NCI-H1930 (cell line): ENCODE measurements at regions not wholly inside any gene's neighbourhood (a gene's known extent, or its start where the extent isn't known, plus 50 kb on each side); places are given as distances from the start of the nearest gene placed in this dataset.
"Not testable (repeated sequence)": the region's sequence is repeated elsewhere in the genome, so short reads cannot be mapped to it uniquely, and the experiment has no call there.

Experiments
- DNase-seq, 2 experiments: peaks; one replicate each; lab custom pipeline; 2025; lab: John Stamatoyannopoulos, UW

GRCh38 chr10:52599551-52600200 lies 172.9 kb downstream of the MBL2 start:
- no peak for DNase-seq

GRCh38 chr10:52604131-52604530 lies 168.5 kb downstream of the MBL2 start:
- not testable (repeated sequence) for DNase-seq

- peak in 1 of 2 experiments; percentile 6 for DNase-seq
Observed at GRCh38 chr10:52609071-52609470, 163.5 kb downstream of the MBL2 start.

- DNase-seq, result no peak
Observed at GRCh38 chr10:52609626-52610240, 162.9 kb downstream of the MBL2 start.

GRCh38 chr10:52615331-52615730 lies 157.3 kb downstream of the MBL2 start:
- DNase-seq, result no peak

- DNase-seq, result no peak
Observed at GRCh38 chr10:52615756-52616394, 156.7 kb downstream of the MBL2 start.

- no peak for DNase-seq
Observed at GRCh38 chr10:52616395-52616764, 156.2 kb downstream of the MBL2 start.

GRCh38 chr10:52617346-52617745 lies 155.2 kb downstream of the MBL2 start:
- DNase-seq, result no peak

- DNase-seq, result no peak
Observed at GRCh38 chr10:52619052-52619451, 153.5 kb downstream of the MBL2 start.

- DNase-seq, result no peak
Observed at GRCh38 chr10:52621635-52622079, 150.9 kb downstream of the MBL2 start.

GRCh38 chr10:52623761-52624160 lies 148.8 kb downstream of the MBL2 start:
- DNase-seq, result no peak

- DNase-seq, result no peak
Observed at GRCh38 chr10:52627279-52627678, 145.3 kb downstream of the MBL2 start.

- no peak for DNase-seq
Observed at GRCh38 chr10:52631146-52631545, 141.4 kb downstream of the MBL2 start.

GRCh38 chr10:52631648-52632047 lies 140.9 kb downstream of the MBL2 start:
- DNase-seq, result no peak

- DNase-seq, result no peak
Observed at GRCh38 chr10:52632591-52632990, 140.0 kb downstream of the MBL2 start.

- DNase-seq, result no peak
Observed at GRCh38 chr10:52633266-52633665, 139.3 kb downstream of the MBL2 start.

GRCh38 chr10:52635651-52636050 lies 136.9 kb downstream of the MBL2 start:
- no peak for DNase-seq

GRCh38 chr10:52636874-52637273 lies 135.7 kb downstream of the MBL2 start:
- no peak for DNase-seq

GRCh38 chr10:52637592-52637991 lies 135.0 kb downstream of the MBL2 start:
- no peak for DNase-seq

GRCh38 chr10:52639652-52640051 lies 132.9 kb downstream of the MBL2 start:
- no peak for DNase-seq

GRCh38 chr10:52642208-52642607 lies 130.4 kb downstream of the MBL2 start:
- no peak for DNase-seq

- DNase-seq, result no peak
Observed at GRCh38 chr10:52644373-52645186, 128.0 kb downstream of the MBL2 start.
